ENCODE measurements at regions not wholly inside any gene's neighbourhood (a gene's known extent, or its start where the extent isn't known, plus 50 kb on each side); places are given as distances from the start of the nearest gene placed in this dataset.

DNA sequence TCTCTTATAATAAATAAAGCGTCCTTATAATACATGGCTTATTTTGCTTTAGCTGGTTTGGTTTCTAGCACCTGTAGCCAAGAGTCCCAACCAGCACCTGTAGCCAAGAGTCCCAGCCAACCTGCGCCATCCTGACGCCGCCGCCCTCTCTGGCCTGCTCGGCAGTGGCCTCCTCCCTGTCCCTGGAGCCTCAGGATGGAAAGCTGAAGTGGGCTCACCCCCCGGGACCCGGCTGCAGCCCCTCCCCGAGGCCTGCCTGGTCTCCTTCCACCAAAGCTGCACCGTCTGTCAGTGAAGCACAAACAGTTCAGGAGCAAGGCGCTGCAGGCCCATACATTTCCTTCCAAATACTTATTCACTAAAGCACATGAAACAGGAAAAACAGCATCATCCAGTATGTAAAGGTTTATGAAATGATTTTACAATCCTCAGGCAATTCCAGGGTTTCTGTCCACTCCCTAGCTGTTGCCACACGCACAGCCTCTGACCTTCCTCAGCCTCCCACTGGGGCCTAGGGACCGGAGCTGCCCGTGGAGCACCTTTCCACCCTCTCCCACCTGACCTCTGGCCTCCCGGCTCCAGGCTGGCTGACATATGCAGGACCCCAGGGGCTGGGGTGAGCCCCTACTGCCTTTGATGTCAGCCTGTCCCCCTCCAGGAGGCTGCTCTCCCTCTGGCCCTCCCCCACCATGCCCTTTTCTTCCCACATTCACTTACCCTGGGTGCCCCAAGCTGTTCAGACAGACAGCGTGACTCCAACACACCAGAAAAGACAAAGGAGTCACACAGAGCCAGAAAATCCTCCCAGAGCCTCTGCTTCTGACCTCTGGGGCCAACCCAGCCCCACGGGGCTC is 149.6 kb upstream of the PPP2R2D start:
- CTCF ChIA-PET = no interaction called here
- H3K4me3 ChIP-seq (ENCODE audit: low read depth, low read length) = no peak overlapping the region
- no peaks in the 10 kb centered on the region for H3K9me3 ChIP-seq
- Mint-ChIP-seq H3K27ac (ENCODE audit: unreplicated experiment) (peak overlapping the region; percentile 89), H3K4me1 (ENCODE audit: low read depth, unreplicated experiment) (peaks cover 30% of the 10 kb centered on the region), H3K9me3 (ENCODE audit: unreplicated experiment) (no peaks in the 10 kb centered on the region), H3K4me3 (ENCODE audit: unreplicated experiment) (no peak overlapping the region), H3K36me3 (ENCODE audit: insufficient read depth, unreplicated experiment) (no peaks in the 10 kb centered on the region), H3K27me3 (ENCODE audit: insufficient read depth, unreplicated experiment) (no peaks in the 10 kb centered on the region)
- no peak for DNase-seq
- BruUV-seq (replicated peaks) = no TSS peak
- no peaks in the 10 kb centered on the region for H3K36me3 ChIP-seq (ENCODE audit: control insufficient read depth, insufficient read depth, low read length)
- intact Hi-C loops (cut with micrococcal nuclease; ENCODE audit: unreplicated experiment) = no loop called here
- POLR2A ChIA-PET = no interaction called here
- peaks cover 60% of the 10 kb centered on the region for H3K4me1 ChIP-seq
- H3K27me3 ChIP-seq (replicated peaks; ENCODE audit: control insufficient read depth, insufficient read depth, low read length) = no peaks in the 10 kb centered on the region
- no peak for TF ChIP-seq CTCF (IDR thresholded peaks at IDR 0.05; ENCODE audit: insufficient read depth in 1 of 2, low read depth in 1 of 2, low read length in 1 of 2, severe bottlenecking in 1 of 2, unreplicated experiment in 1 of 2)

DNA sequence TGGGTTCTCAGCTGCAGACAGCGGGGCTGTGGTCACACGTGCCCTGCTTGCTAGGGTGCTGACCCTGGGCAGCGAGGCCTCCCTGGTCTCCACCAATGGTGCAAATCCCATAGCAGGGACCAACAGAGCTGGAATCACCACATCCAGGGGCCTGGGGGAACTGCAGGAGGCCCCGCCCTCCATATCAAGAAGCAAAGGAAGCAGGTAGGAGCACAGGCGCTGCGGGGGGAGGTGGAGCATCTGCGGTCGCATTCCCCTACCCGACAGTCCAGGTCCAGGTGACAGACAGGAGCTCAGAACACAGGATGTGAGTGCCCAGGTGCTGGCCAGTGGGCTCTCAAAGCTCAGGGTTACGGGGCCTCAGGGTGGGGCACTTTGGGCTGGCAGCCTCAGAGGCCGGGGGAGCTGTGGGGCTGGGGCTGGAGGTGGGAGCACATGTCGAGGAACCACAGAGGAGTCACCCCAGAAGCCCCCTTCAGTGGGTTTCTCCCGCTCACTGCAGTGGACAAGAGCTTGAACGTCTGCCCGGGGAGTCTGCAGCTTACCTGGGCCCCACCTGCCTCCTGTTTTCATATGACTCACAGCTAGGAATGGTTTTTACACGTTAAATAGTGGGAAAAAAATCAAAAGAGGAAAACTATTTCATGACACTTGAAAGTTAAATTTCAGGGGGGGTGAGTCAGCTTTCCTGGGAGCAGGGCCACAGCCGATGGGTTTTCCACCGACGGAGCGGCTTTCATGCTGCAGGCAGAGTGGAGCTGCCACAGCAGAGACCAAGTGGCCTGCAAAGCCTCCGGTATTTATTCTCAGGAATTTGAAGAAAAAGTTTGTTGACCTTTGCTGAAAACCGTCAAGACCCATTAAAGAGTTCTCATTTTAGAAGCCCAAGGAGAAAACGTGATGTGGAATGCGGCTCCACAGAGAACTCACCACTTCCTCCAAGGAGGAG is 148.7 kb upstream of the PPP2R2D start:
- POLR2A ChIA-PET = no interaction called here
- Mint-ChIP-seq H3K27me3 (ENCODE audit: insufficient read depth, unreplicated experiment) (no peaks in the 10 kb centered on the region), H3K4me1 (ENCODE audit: low read depth, unreplicated experiment) (peaks cover 30% of the 10 kb centered on the region), H3K4me3 (ENCODE audit: unreplicated experiment) (no peak overlapping the region), H3K27ac (ENCODE audit: unreplicated experiment) (peak overlapping the region; percentile 89), H3K36me3 (ENCODE audit: insufficient read depth, unreplicated experiment) (no peaks in the 10 kb centered on the region), H3K9me3 (ENCODE audit: unreplicated experiment) (no peaks in the 10 kb centered on the region)
- no peak for TF ChIP-seq CTCF (IDR thresholded peaks at IDR 0.05; ENCODE audit: insufficient read depth in 1 of 2, low read depth in 1 of 2, low read length in 1 of 2, severe bottlenecking in 1 of 2, unreplicated experiment in 1 of 2)
- intact Hi-C loops (cut with micrococcal nuclease; ENCODE audit: unreplicated experiment) = no loop called here
- peaks cover 60% of the 10 kb centered on the region for H3K4me1 ChIP-seq
- no peaks in the 10 kb centered on the region for H3K36me3 ChIP-seq (ENCODE audit: control insufficient read depth, insufficient read depth, low read length)
- DNase-seq = no peak
- CTCF ChIA-PET = no interaction called here
- no TSS peak for BruUV-seq (replicated peaks)
- H3K4me3 ChIP-seq (ENCODE audit: low read depth, low read length) = no peak overlapping the region
- H3K27me3 ChIP-seq (replicated peaks; ENCODE audit: control insufficient read depth, insufficient read depth, low read length) = no peaks in the 10 kb centered on the region
- H3K9me3 ChIP-seq = no peaks in the 10 kb centered on the region

GRCh38 chr10:131753336-131753735 is 147.5 kb upstream of the PPP2R2D start:
- POLR2A ChIA-PET = no interaction called here
- no peak overlapping the region for H3K4me3 Mint-ChIP-seq (ENCODE audit: unreplicated experiment)
- no peaks in the 10 kb centered on the region for H3K36me3 ChIP-seq (ENCODE audit: control insufficient read depth, insufficient read depth, low read length)
- H3K9me3 ChIP-seq = no peaks in the 10 kb centered on the region
- no peak for DNase-seq
- H3K36me3 Mint-ChIP-seq (ENCODE audit: insufficient read depth, unreplicated experiment) = no peaks in the 10 kb centered on the region
- no peak overlapping the region for H3K4me3 ChIP-seq (ENCODE audit: low read depth, low read length)
- H3K4me1 ChIP-seq = peaks cover 48% of the 10 kb centered on the region
- CTCF ChIA-PET = no interaction called here
- intact Hi-C loops (cut with micrococcal nuclease; ENCODE audit: unreplicated experiment) = no loop called here
- TF ChIP-seq CTCF (IDR thresholded peaks at IDR 0.05; ENCODE audit: insufficient read depth in 1 of 2, low read depth in 1 of 2, low read length in 1 of 2, severe bottlenecking in 1 of 2, unreplicated experiment in 1 of 2) = no peak
- peaks cover 28% of the 10 kb centered on the region for H3K4me1 Mint-ChIP-seq (ENCODE audit: low read depth, unreplicated experiment)
- no TSS peak for BruUV-seq (replicated peaks)
- no peaks in the 10 kb centered on the region for H3K9me3 Mint-ChIP-seq (ENCODE audit: unreplicated experiment)
- H3K27ac Mint-ChIP-seq (ENCODE audit: unreplicated experiment) = no peak overlapping the region
- no peaks in the 10 kb centered on the region for H3K27me3 Mint-ChIP-seq (ENCODE audit: insufficient read depth, unreplicated experiment)
- no peaks in the 10 kb centered on the region for H3K27me3 ChIP-seq (replicated peaks; ENCODE audit: control insufficient read depth, insufficient read depth, low read length)

Data from Caco-2 (cell line).